HG03432 (cell line): ENCODE measurements at regions not wholly inside any gene's neighbourhood (a gene's known extent, or its start where the extent isn't known, plus 50 kb on each side); places are given as distances from the start of the nearest gene placed in this dataset.

Experiments
- ATAC-seq: cut with Tn5 transposase; IDR thresholded peaks from one replicate; pipeline ENCODE4 v1.9.1; 2021; ENCODE audit warnings: mild to moderate bottlenecking, moderate library complexity; ENCODE audit not compliant: unreplicated experiment

GRCh38 chrX:124518885-124519284, 172.5 kb downstream of the SH2D1A start:
- no peak for ATAC-seq

GRCh38 chrX:124524852-124525251, 178.5 kb downstream of the SH2D1A start:
- no peak for ATAC-seq

- ATAC-seq = no peak
These were observed 183.4 kb downstream of the SH2D1A start for GRCh38 chrX:124529786-124530185.

GRCh38 chrX:124530803-124531202, 184.4 kb downstream of the SH2D1A start:
- no peak for ATAC-seq

GRCh38 chrX:124534536-124534935, 188.2 kb downstream of the SH2D1A start:
- no peak for ATAC-seq

GRCh38 chrX:124540474-124540873, 194.1 kb downstream of the SH2D1A start:
- no peak for ATAC-seq

GRCh38 chrX:124548571-124548970, 202.2 kb downstream of the SH2D1A start:
- no peak for ATAC-seq

- ATAC-seq = no peak
These were observed 208.8 kb downstream of the SH2D1A start for GRCh38 chrX:124555036-124555595.

GRCh38 chrX:124557976-124558375, 211.6 kb downstream of the SH2D1A start:
- no peak for ATAC-seq

- ATAC-seq = no peak
These were observed 227.1 kb downstream of the SH2D1A start for GRCh38 chrX:124573468-124573867.

- ATAC-seq = no peak
These were observed 246.4 kb downstream of the SH2D1A start for GRCh38 chrX:124592744-124593143.

GRCh38 chrX:124594017-124594651, 247.8 kb downstream of the SH2D1A start:
- ATAC-seq = no peak

GRCh38 chrX:124605511-124605910, 259.1 kb downstream of the SH2D1A start:
- ATAC-seq = no peak

- ATAC-seq = no peak
These were observed 260.4 kb downstream of the SH2D1A start for GRCh38 chrX:124606724-124607123.

- ATAC-seq = no peak
These were observed 273.3 kb downstream of the SH2D1A start for GRCh38 chrX:124619710-124620109.

GRCh38 chrX:124634363-124634762, 288.0 kb downstream of the SH2D1A start:
- no peak for ATAC-seq

- no peak for ATAC-seq
These were observed 295.6 kb downstream of the SH2D1A start for GRCh38 chrX:124641737-124642491.

GRCh38 chrX:124646403-124646802, 300.0 kb downstream of the SH2D1A start:
- ATAC-seq = no peak

- no peak for ATAC-seq
These were observed 304.7 kb downstream of the SH2D1A start for GRCh38 chrX:124651031-124651430.

- no peak for ATAC-seq
These were observed 319.4 kb downstream of the SH2D1A start for GRCh38 chrX:124665621-124666400.

- no peak for ATAC-seq
These were observed 332.8 kb downstream of the SH2D1A start for GRCh38 chrX:124679199-124679598.
